Activated T-helper 2 cell treated with anti-CD3 and anti-CD28 coated beads, Interferon-gamma antibody, Interleukin-2, Interleukin-4, amounts not matched to agents 10 μg/mL and 5 μg/mL and 100 μg/mL, durations not matched to agents 14 hours and 24 hours and 36 hours (primary cell): ENCODE measurements at regions not wholly inside any gene's neighbourhood (a gene's known extent, or its start where the extent isn't known, plus 50 kb on each side); places are given as distances from the start of the nearest gene placed in this dataset.
"Not testable (repeated sequence)": the region's sequence is repeated elsewhere in the genome, so short reads cannot be mapped to it uniquely, and the experiment has no call there.

Experiments used
- DNase-seq: peaks from one replicate; pipeline ENCODE4 v3.0.0; 2021; ENCODE audit warnings: low spot score
- H3K27ac Mint-ChIP-seq: one replicate; pipeline ENCODE4 v1.8.0; 2021; ENCODE audit warnings: mixed read lengths
- H3K27me3 Mint-ChIP-seq: one replicate; pipeline ENCODE4 v1.8.0; 2021; ENCODE audit warnings: low read depth, mixed read lengths
- H3K36me3 Mint-ChIP-seq: one replicate; pipeline ENCODE4 v1.8.0; 2021; ENCODE audit warnings: low read depth, mixed read lengths
- H3K4me1 Mint-ChIP-seq: one replicate; pipeline ENCODE4 v1.8.0; 2021; ENCODE audit warnings: low read depth, mixed read lengths
- H3K4me3 Mint-ChIP-seq: one replicate; pipeline ENCODE4 v1.8.0; 2021; ENCODE audit warnings: low read depth, mild to moderate bottlenecking, moderate library complexity, mixed read lengths
- H3K9me3 Mint-ChIP-seq: one replicate; pipeline ENCODE4 v1.8.0; 2021; ENCODE audit warnings: mixed read lengths
- intact Hi-C: fragments of 100-400 bp; cut with micrococcal nuclease; formaldehyde crosslinking; loops from one replicate; pipeline ENCODE4 v1.15.1; 2023

DNA sequence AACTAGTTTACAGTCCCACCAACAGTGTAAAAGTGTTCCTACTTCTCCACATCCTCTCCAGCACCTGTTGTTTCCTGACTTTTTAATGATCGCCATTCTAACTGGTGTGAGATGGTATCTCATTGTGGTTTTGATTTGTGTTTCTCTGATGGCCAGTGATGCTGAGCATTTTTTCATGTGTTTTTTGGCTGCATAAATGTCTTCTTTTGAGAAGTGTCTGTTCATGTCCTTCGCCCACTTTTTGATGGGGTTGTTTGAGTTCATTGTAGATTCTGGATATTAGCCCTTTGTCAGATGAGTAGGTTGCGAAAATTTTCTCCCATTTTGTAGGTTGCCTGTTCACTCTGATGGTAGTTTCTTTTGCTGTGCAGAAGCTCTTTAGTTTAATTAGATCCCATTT is 77.1 kb upstream of the SLC7A14 start:
- H3K4me1 Mint-ChIP-seq, H3K9me3 Mint-ChIP-seq, intact Hi-C loops, H3K36me3 Mint-ChIP-seq, H3K4me3 Mint-ChIP-seq, H3K27me3 Mint-ChIP-seq, H3K27ac Mint-ChIP-seq, DNase-seq: not testable (repeated sequence)

DNA sequence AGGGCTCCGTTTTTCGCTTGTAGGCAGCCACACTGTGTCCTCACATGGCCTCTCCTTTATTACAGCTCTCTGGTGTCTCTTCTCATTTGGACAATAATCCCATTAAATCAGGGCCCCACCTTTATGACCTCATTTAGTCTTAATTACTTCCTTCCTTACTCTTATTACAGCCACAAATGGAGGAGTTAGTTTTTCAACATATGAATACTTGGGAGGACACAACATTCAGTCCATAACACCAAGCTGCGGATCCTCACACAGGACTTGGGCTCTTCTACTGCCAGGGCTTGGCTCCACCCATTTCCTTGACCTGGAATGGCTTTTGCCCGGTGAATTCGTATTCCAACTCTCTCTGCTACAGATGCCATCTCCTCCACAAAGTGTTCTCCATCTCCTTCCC is 74.3 kb upstream of the SLC7A14 start:
- Mint-ChIP-seq H3K27ac (no peak overlapping the region), H3K27me3 (peaks cover 6% of the 10 kb centered on the region), H3K36me3 (no peaks in the 10 kb centered on the region), H3K9me3 (no peaks in the 10 kb centered on the region), H3K4me3 (no peak overlapping the region), H3K4me1 (no peaks in the 10 kb centered on the region)
- no peak for DNase-seq
- intact Hi-C loops, result no loop called here

DNA sequence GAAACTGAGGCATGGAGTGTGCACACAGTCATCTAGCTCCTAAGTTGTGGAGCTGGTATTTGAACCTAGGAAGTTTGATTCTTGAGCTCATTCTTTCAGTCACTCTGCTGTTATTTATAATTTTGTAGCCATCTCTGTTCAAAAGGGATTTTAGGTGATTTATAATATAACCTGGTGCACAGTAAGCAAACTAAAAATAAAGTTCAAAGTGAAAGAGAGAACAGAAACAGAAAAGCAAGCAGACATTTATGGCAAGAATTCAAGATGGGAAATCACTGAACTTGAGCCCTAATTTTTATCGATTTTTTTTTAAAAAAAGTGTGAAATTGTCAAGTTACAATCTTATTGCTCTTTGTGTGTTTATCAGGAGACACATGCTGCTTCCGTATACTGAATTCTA is 71.4 kb upstream of the SLC7A14 start:
- no peaks in the 10 kb centered on the region for H3K4me1 Mint-ChIP-seq

DNA sequence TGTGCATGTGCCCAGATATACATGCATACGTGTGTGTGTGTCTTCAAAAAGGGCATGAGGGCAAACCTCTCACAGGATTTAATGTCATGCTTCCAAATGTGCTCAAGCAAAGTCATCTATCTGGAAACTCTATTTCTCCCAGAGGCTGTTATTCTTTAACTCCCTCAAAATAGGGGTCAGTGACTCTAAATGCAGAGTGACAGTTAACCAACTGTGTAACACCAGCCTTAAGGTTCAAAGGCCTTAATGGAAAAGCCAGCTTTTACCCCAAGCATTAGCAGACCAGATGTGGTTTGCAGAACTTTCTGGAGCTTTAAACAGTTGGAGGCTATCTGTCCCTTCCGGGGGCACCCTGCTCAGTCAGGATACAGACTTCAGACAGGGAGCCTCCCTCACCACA is 70.4 kb upstream of the SLC7A14 start:
- no peaks in the 10 kb centered on the region for H3K9me3 Mint-ChIP-seq
- no peaks in the 10 kb centered on the region for H3K36me3 Mint-ChIP-seq
- H3K4me1 Mint-ChIP-seq, result no peaks in the 10 kb centered on the region
- intact Hi-C loops, result no loop called here
- peaks cover 6% of the 10 kb centered on the region for H3K27me3 Mint-ChIP-seq
- no peak overlapping the region for H3K27ac Mint-ChIP-seq
- H3K4me3 Mint-ChIP-seq, result no peak overlapping the region
- DNase-seq, result no peak

More for the DNA sequence above, 71.4 kb upstream of the SLC7A14 start:
- Mint-ChIP-seq H3K4me3 (no peak overlapping the region), H3K27me3 (peaks cover 6% of the 10 kb centered on the region), H3K27ac (no peak overlapping the region), H3K36me3 (no peaks in the 10 kb centered on the region), H3K9me3 (no peaks in the 10 kb centered on the region)
- intact Hi-C loops, result no loop called here
- DNase-seq, result no peak

DNA sequence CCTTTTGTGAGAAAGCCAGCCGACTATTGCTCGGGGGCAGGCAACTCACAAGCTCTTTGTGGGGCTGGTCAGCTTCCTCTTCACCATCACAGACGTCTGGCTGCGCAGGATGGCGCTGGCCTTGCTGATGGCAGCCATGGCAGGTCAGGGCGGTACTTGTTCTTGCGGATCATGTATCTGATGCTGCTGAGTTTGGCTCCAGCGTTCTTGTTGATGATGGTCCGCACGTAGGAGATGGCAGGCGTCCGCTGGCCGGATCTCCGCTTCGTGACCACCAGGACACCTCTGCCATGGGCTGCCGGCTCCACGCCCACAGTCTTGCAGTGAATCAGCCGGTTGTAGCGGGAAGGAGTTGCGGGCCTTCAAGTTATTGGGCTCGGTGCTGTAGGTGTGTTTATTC is 67.9 kb upstream of the SLC7A14 start:
- Mint-ChIP-seq H3K27me3 (peaks cover 13% of the 10 kb centered on the region), H3K27ac (no peak overlapping the region), H3K4me3 (no peak overlapping the region), H3K36me3 (no peaks in the 10 kb centered on the region), H3K4me1 (no peaks in the 10 kb centered on the region), H3K9me3 (no peaks in the 10 kb centered on the region)
- intact Hi-C loops, result no loop called here
- DNase-seq, result no peak

DNA sequence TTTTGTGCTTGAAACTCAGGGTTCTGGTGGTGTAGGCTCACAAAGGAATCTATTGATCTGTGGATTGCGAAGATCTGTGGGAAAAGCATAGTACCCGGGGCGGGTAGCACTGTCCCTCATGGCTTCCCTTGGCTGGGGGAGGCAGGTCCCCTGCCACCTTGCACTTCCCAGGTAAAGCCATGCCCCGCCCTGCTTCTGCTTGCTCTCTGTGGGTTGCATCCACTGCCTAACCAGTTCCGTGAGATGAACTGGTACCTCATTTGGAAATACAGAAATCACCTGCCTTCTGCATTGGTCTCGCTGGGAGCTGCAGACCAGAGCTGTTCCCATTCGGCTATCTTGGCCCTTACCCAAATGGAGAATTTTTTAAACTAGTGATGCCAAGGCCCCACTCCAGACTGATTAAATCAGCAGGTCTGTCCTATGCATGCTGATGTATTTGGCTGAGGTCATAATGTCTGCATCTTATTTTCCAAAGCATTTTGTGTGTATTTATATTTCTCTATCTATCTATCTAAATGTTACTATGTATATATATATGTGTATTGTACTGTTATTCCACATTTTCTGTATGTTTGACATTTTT is 65.5 kb upstream of the SLC7A14 start:
- DNase-seq, result no peak
- Mint-ChIP-seq H3K4me1 (no peaks in the 10 kb centered on the region), H3K9me3 (no peaks in the 10 kb centered on the region), H3K27me3 (peaks cover 13% of the 10 kb centered on the region), H3K36me3 (no peaks in the 10 kb centered on the region), H3K27ac (no peak overlapping the region), H3K4me3 (no peak overlapping the region)
- intact Hi-C loops, result no loop called here

DNA sequence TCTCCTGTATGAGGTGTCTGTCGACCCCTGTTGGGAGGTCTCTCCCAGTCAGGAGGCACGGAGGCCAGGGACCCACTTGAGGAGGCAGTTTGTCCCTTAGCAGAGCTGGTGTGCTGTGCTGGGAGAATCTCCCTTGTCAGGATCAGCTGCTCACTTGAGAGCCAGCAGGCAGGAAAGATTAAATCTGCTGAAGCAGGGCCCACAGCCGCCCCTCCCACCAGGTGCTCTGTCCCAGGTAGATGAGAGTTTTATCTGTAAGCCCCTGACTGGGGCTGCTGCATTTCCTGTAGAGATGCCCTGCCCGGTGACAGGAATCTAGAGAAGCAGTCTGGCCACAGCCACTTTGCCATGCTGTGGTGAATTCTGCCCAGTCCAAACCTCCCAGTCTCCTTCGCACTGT is 64.7 kb upstream of the SLC7A14 start:
- H3K4me3 Mint-ChIP-seq, intact Hi-C loops, H3K36me3 Mint-ChIP-seq, DNase-seq, H3K9me3 Mint-ChIP-seq, H3K27ac Mint-ChIP-seq, H3K4me1 Mint-ChIP-seq: not testable (repeated sequence)
- peaks cover 13% of the 10 kb centered on the region for H3K27me3 Mint-ChIP-seq

DNA sequence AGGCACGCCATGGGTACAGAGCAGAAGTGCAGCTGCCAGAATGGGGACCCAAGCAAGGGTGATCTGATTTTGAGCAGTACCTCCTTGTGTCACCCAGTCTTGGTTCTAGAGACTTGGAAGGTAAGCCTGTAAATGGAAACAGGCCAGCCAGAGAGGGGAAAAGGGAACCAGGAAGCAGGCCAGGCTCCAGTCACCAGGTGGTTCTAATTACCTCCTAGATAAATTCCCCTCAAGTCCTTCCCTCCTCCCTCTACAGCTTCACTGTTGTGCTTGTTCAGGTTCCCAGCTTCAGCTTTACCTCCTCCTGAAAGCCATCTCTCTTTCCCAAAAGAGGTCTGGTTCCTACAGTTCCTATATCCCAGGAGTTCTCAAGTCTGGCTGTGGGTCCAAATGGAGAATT is 58.8 kb upstream of the SLC7A14 start:
- Mint-ChIP-seq H3K27me3 (peaks cover 12% of the 10 kb centered on the region), H3K9me3 (peaks cover 8% of the 10 kb centered on the region), H3K4me3 (no peak overlapping the region), H3K27ac (no peak overlapping the region), H3K4me1 (no peaks in the 10 kb centered on the region), H3K36me3 (no peaks in the 10 kb centered on the region)
- intact Hi-C loops, result no loop called here
- DNase-seq, result no peak

DNA sequence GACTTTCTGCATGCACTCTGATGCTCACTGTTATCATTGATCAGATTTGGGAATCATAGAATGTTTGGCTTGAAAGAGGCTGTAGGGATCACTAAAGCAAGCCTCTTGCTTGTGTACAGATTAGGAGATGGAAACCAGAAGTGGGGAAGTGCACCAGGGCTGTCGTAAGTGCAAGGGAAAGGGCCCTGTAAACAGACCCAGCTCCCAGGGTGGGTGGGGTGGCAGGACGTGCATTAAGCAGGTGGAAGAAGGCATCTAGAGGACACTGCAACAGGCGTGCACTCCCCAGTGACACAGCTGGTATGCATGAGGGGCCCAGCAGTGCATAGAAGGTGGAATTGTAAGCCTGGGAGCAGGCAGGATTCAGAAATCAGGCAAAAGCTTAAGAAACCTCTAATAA is 58.0 kb upstream of the SLC7A14 start:
- no peak for DNase-seq
- peaks cover 8% of the 10 kb centered on the region for H3K9me3 Mint-ChIP-seq
- H3K4me1 Mint-ChIP-seq, result no peaks in the 10 kb centered on the region
- H3K4me3 Mint-ChIP-seq, result no peak overlapping the region
- no peaks in the 10 kb centered on the region for H3K36me3 Mint-ChIP-seq
- H3K27me3 Mint-ChIP-seq, result peaks cover 6% of the 10 kb centered on the region
- H3K27ac Mint-ChIP-seq, result no peak overlapping the region
- intact Hi-C loops, result no loop called here

DNA sequence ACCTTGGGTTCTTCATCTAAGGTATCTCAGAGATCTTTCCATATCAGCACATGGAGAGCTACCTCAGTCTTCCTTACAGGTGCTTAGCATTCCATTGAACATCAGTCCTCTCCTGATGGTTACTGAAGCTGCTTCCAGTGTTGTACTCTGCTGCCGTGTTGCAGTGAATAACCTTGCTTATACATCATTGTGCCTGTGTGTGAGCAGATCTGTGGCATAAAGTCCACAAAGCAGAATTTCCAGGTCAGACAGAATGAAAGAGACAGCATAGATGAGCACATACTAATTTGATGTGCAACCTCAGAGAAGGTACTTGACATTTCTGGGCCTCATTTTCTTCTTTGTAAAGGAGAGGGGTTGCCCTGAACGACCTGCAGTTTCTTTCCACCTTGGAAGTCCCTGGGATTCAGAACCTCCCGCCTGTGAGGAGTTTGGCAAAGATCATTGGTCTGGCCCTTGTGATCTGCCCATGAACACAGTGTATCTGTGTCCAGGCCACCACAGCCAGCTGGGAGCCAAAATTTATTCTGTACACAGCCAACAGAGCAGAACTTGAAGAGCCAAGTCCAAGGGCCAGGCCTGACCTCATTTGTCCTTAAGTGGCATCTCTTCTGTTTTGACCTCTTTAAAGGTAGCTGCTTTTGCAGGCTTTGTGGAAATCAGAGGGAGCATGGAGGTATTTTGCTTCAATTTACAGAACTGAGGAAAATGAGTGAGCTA is 57.2 kb upstream of the SLC7A14 start:
- Mint-ChIP-seq H3K4me3 (no peak overlapping the region), H3K36me3 (no peaks in the 10 kb centered on the region), H3K9me3 (peaks cover 8% of the 10 kb centered on the region), H3K4me1 (no peaks in the 10 kb centered on the region), H3K27ac (no peak overlapping the region), H3K27me3 (peaks cover 4% of the 10 kb centered on the region)
- no peak for DNase-seq
- intact Hi-C loops, result no loop called here

DNA sequence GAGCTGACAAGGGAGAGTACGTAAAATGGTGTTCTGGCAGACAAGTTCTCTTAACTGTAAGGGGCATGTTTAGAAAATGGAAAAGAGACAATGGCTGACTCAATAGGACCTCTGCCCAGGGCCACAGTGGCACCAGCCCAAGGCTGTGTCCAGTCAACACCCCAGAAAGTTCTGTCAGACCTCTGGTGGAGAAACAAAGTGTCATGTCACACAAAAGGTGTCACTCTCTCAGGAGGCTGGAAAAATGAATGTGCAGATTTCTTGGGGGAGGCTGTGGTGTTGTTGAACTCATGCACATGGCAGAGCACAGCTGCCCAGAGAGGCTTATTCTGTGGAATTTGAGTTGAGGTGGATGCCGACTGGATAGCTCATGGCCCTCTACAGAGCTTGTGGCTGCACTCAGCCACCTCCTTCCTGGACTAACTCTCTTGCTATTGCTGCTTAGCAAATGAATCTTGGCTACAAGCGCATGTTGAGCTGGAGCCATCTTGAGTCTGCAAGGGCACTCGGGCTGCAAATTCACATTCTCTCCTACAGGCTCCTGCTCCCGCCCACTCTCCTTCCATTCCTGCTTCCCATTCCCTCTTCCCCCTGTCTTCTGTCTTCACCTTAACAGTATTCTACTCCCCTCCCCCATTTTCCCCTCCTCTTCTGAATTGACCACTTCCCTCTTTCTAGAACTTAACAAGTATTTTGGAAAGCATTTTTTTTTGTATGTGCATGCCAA is 55.8 kb upstream of the SLC7A14 start:
- Mint-ChIP-seq H3K27me3 (no peaks in the 10 kb centered on the region), H3K9me3 (peaks cover 8% of the 10 kb centered on the region), H3K4me3 (no peak overlapping the region), H3K4me1 (no peaks in the 10 kb centered on the region), H3K27ac (no peak overlapping the region), H3K36me3 (no peaks in the 10 kb centered on the region)
- DNase-seq, result no peak
- intact Hi-C loops, result no loop called here

DNA sequence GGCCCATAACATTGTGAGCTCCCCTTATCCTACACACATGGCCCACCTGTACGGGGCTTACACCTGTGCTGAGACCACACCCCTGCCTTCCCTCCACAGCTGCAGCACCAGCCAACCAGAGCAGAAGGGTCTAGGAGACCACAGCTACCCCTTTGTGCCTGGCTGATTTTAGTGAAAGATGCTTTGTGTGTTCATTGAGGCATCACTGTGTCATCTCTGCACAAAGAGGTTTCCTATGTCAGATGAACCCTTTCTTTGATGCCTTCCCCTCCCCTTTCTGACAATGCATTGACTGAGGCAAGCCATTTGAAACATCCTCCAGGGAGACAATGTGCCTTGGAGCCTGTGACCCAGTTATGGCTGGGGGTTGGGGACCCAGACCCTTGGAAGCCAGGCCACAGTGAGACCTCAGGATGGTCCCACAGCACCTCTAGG is 54.9 kb upstream of the SLC7A14 start:
- H3K27me3 Mint-ChIP-seq, result peaks cover 3% of the 10 kb centered on the region
- intact Hi-C loops, result no loop called here
- H3K27ac Mint-ChIP-seq, result no peak overlapping the region
- no peak for DNase-seq
- no peak overlapping the region for H3K4me3 Mint-ChIP-seq
- no peaks in the 10 kb centered on the region for H3K4me1 Mint-ChIP-seq
- peaks cover 8% of the 10 kb centered on the region for H3K9me3 Mint-ChIP-seq
- H3K36me3 Mint-ChIP-seq, result no peaks in the 10 kb centered on the region

DNA sequence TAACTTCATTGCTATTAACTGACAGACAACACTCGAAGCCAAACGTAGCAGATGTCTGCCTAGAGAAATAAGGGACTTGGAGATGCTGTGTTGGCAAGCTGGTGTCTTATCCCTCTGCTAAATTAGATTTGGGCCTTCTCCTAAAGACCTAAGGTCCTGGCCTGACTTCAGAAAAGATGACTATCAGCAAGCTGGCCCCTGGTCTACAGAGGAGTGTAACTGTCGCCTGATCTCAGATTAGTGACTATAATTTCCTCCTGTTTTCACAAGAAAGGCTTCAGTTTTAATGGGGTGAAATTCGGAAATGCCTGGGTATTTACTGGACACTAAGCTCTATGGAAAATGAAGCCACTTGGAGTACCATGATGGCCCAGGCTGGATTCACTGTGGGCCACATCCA is 53.1 kb upstream of the SLC7A14 start:
- Mint-ChIP-seq H3K4me1 (peaks cover 5% of the 10 kb centered on the region), H3K9me3 (peaks cover 8% of the 10 kb centered on the region), H3K27ac (no peak overlapping the region), H3K36me3 (no peaks in the 10 kb centered on the region), H3K27me3 (peaks cover 7% of the 10 kb centered on the region), H3K4me3 (no peak overlapping the region)
- intact Hi-C loops, result no loop called here
- no peak for DNase-seq
